ENCODE measurements at regions not wholly inside any gene's neighbourhood (a gene's known extent, or its start where the extent isn't known, plus 50 kb on each side); places are given as distances from the start of the nearest gene placed in this dataset. TPM values are rescaled to one million over a fixed set of nuclear protein-coding genes. Genes with fewer than 3 reads are reported as not detected.

DNA sequence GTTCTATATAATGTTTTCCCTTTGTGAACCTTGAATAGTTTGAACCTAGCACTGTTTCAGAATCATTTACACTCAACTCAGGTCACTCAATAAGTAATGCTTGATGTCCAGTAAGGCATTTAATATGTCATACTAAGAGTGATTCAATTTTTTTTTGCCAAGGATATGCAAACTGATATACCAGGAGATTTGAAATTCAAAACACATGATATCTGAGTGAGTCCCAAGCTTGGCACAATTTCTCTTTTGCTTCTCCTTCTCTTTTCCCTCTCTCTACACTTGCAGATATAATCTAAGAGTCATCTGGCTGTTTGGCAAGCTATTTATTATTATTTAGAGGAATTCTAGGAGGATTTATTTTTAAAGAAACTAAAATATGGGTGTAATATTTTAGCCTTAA lies 61.6 kb upstream of the SPAG17 start:
- Histone ChIP-seq H3K4me3 (no peak overlapping the region), H2AFZ (no peak overlapping the region)

DNA sequence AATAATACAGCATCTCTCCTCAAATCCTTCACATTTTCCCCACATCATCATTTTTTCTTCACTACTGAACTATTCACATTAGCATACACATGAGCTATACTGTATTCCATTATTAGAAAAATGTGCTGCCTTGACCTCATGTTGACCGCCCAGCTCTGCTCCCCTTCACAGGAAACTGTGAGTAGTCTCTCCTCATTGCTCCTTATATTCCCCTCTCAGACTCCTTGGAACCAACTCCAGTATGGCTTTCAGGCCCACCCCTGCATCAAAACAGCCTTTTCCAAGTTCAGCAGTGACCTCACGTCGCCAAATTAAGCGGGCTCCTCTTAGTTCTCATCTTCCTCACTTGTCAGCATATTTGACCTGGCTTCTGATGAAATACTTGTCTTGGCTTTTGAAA lies 59.2 kb upstream of the SPAG17 start:
- Histone ChIP-seq H3K36me3 (replicated peaks; ENCODE audit: insufficient read depth, low read depth) (no peaks in the 10 kb centered on the region), H3K27ac (no peak overlapping the region), H3K9me2 (replicated peaks; ENCODE audit: insufficient read depth) (no peaks in the 10 kb centered on the region), H3K4me2 (no peak overlapping the region), H3K27me3 (no peaks in the 10 kb centered on the region), H4K20me1 (ENCODE audit: insufficient read depth, poor library complexity, severe bottlenecking) (no peaks in the 10 kb centered on the region), H3K9me3 (ENCODE audit: low read depth) (no peaks in the 10 kb centered on the region), H3K4me1 (ENCODE audit: insufficient read depth) (no peaks in the 10 kb centered on the region), H3K4me3 (no peak overlapping the region), H3K79me2 (no peaks in the 10 kb centered on the region), H2AFZ (no peak overlapping the region)
- no peak for DNase-seq (ENCODE audit: low spot score)
- WGBS (ENCODE audit: low lambda C conversion rate, missing lambda C conversion rate) = 28% methylated on average over 4 of the region's 4 CpGs
- TF ChIP-seq EZH2 (IDR thresholded peaks at IDR 0.05; ENCODE audit: borderline replicate concordance) (no peak), EZH2phosphoT487 (IDR thresholded peaks at IDR 0.05; ENCODE audit: low read depth, severe bottlenecking, unreplicated experiment) (no peak)
- TF ChIP-seq, protein P1, sequence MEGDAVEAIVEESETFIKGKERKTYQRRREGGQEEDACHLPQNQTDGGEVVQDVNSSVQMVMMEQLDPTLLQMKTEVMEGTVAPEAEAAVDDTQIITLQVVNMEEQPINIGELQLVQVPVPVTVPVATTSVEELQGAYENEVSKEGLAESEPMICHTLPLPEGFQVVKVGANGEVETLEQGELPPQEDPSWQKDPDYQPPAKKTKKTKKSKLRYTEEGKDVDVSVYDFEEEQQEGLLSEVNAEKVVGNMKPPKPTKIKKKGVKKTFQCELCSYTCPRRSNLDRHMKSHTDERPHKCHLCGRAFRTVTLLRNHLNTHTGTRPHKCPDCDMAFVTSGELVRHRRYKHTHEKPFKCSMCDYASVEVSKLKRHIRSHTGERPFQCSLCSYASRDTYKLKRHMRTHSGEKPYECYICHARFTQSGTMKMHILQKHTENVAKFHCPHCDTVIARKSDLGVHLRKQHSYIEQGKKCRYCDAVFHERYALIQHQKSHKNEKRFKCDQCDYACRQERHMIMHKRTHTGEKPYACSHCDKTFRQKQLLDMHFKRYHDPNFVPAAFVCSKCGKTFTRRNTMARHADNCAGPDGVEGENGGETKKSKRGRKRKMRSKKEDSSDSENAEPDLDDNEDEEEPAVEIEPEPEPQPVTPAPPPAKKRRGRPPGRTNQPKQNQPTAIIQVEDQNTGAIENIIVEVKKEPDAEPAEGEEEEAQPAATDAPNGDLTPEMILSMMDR (IDR thresholded peaks at IDR 0.05; ENCODE audit: poor library complexity) = no peak

More for the DNA sequence above, 61.6 kb upstream of the SPAG17 start:
- no peaks in the 10 kb centered on the region for H3K4me1 ChIP-seq (ENCODE audit: insufficient read depth)
- no peak for DNase-seq (ENCODE audit: low spot score)
- TF ChIP-seq EZH2 (IDR thresholded peaks at IDR 0.05; ENCODE audit: borderline replicate concordance) (no peak), EZH2phosphoT487 (IDR thresholded peaks at IDR 0.05; ENCODE audit: low read depth, severe bottlenecking, unreplicated experiment) (no peak)
- TF ChIP-seq, protein P1 (IDR thresholded peaks at IDR 0.05; ENCODE audit: poor library complexity) = no peak
- H3K27ac ChIP-seq = no peak overlapping the region
- no peaks in the 10 kb centered on the region for H3K79me2 ChIP-seq
- H3K9me3 ChIP-seq (ENCODE audit: low read depth) = no peaks in the 10 kb centered on the region
- no peaks in the 10 kb centered on the region for H3K27me3 ChIP-seq
- no peaks in the 10 kb centered on the region for H3K9me2 ChIP-seq (replicated peaks; ENCODE audit: insufficient read depth)
- no peaks in the 10 kb centered on the region for H3K36me3 ChIP-seq (replicated peaks; ENCODE audit: insufficient read depth, low read depth)
- H4K20me1 ChIP-seq (ENCODE audit: insufficient read depth, poor library complexity, severe bottlenecking) = no peaks in the 10 kb centered on the region
- no peak overlapping the region for H3K4me2 ChIP-seq

DNA sequence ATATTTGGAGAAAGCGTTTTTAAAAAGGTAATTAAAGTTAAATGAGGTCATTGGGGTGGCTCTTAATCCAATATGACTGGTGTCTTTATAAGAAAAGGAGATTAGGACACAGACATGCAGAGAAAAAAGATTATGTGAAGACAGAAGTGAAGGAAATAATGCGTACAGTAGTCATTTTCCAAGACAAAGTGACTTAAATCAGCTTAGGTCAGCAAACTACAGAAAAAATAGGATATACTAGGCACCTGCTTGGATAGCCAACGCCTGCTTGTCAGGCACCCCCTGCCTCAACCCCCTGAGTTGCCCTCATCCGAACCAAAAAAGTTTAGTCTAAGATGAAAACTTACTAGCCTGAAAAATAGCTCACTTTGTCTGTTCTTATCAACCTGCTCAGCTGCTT lies 58.2 kb upstream of the SPAG17 start:
- H3K27ac ChIP-seq = no peak overlapping the region
- DNase-seq (ENCODE audit: low spot score) = no peak
- no peak overlapping the region for H3K4me3 ChIP-seq
- no peaks in the 10 kb centered on the region for H3K9me3 ChIP-seq (ENCODE audit: low read depth)
- no peak overlapping the region for H3K4me2 ChIP-seq
- no peaks in the 10 kb centered on the region for H3K79me2 ChIP-seq
- H3K4me1 ChIP-seq (ENCODE audit: insufficient read depth) = no peaks in the 10 kb centered on the region
- no peak overlapping the region for H2AFZ ChIP-seq
- TF ChIP-seq EZH2 (IDR thresholded peaks at IDR 0.05; ENCODE audit: borderline replicate concordance) = no peak
- no peak for TF ChIP-seq EZH2phosphoT487 (IDR thresholded peaks at IDR 0.05; ENCODE audit: low read depth, severe bottlenecking, unreplicated experiment)
- TF ChIP-seq, protein P1 (IDR thresholded peaks at IDR 0.05; ENCODE audit: poor library complexity) = no peak
- no peaks in the 10 kb centered on the region for H3K36me3 ChIP-seq (replicated peaks; ENCODE audit: insufficient read depth, low read depth)
- no peaks in the 10 kb centered on the region for H3K27me3 ChIP-seq
- no peaks in the 10 kb centered on the region for H4K20me1 ChIP-seq (ENCODE audit: insufficient read depth, poor library complexity, severe bottlenecking)
- 78% methylated on average over 4 of the region's 4 CpGs for WGBS (ENCODE audit: low lambda C conversion rate, missing lambda C conversion rate)
- H3K9me2 ChIP-seq (replicated peaks; ENCODE audit: insufficient read depth) = no peaks in the 10 kb centered on the region

Small RNAs in the stretch of these regions (small RNA-seq; reads per million reads assigned to genes)
- gene RNA5SP56 = not detected

Data from hepatocyte (in vitro differentiated cells).